ENCODE measurements at regions not wholly inside any gene's neighbourhood (a gene's known extent, or its start where the extent isn't known, plus 50 kb on each side); places are given as distances from the start of the nearest gene placed in this dataset.
"Not testable (repeated sequence)": the region's sequence is repeated elsewhere in the genome, so short reads cannot be mapped to it uniquely, and the experiment has no call there.

- H3K36me3 Mint-ChIP-seq (ENCODE audit: low read depth), result no peaks in the 10 kb centered on the region
- H3K27me3 Mint-ChIP-seq (ENCODE audit: low read depth), result peaks cover 5% of the 10 kb centered on the region
- H3K9me3 Mint-ChIP-seq (ENCODE audit: low read depth), result peaks cover 5% of the 10 kb centered on the region
- no peak overlapping the region for H3K4me3 Mint-ChIP-seq (ENCODE audit: unreplicated experiment)
- no peak overlapping the region for H3K27ac Mint-ChIP-seq (ENCODE audit: unreplicated experiment)
- no peak for DNase-seq (ENCODE audit: low spot score)
- no peak for TF ChIP-seq CTCF (IDR thresholded peaks at IDR 0.05)
- no peaks in the 10 kb centered on the region for H3K4me1 Mint-ChIP-seq (ENCODE audit: low read depth)
These were observed 229.2 kb upstream of the HSF2 start for GRCh38 chr6:122170274-122170673.

GRCh38 chr6:122178988-122179387, 220.5 kb upstream of the HSF2 start:
- TF ChIP-seq CTCF (IDR thresholded peaks at IDR 0.05), result no peak

GRCh38 chr6:122180132-122180531, 219.3 kb upstream of the HSF2 start:
- Mint-ChIP-seq H3K27me3 (ENCODE audit: low read depth) (peaks cover 26% of the 10 kb centered on the region), H3K4me1 (ENCODE audit: low read depth) (peaks cover 3% of the 10 kb centered on the region), H3K9me3 (ENCODE audit: low read depth) (no peaks in the 10 kb centered on the region), H3K4me3 (ENCODE audit: unreplicated experiment) (no peak overlapping the region), H3K27ac (ENCODE audit: unreplicated experiment) (no peak overlapping the region), H3K36me3 (ENCODE audit: low read depth) (no peaks in the 10 kb centered on the region)
- TF ChIP-seq CTCF (IDR thresholded peaks at IDR 0.05), result peak; percentile 79
- no peak for DNase-seq (ENCODE audit: low spot score)

More at GRCh38 chr6:122178988-122179387, 220.5 kb upstream of the HSF2 start:
- no peak overlapping the region for H3K4me3 Mint-ChIP-seq (ENCODE audit: unreplicated experiment)
- no peaks in the 10 kb centered on the region for H3K9me3 Mint-ChIP-seq (ENCODE audit: low read depth)
- no peaks in the 10 kb centered on the region for H3K4me1 Mint-ChIP-seq (ENCODE audit: low read depth)
- peaks cover 28% of the 10 kb centered on the region for H3K27me3 Mint-ChIP-seq (ENCODE audit: low read depth)
- DNase-seq (ENCODE audit: low spot score), result no peak
- H3K27ac Mint-ChIP-seq (ENCODE audit: unreplicated experiment), result no peak overlapping the region
- H3K36me3 Mint-ChIP-seq (ENCODE audit: low read depth), result no peaks in the 10 kb centered on the region

- no peaks in the 10 kb centered on the region for H3K36me3 Mint-ChIP-seq (ENCODE audit: low read depth)
- H3K27me3 Mint-ChIP-seq (ENCODE audit: low read depth), result peaks cover 31% of the 10 kb centered on the region
- no peak overlapping the region for H3K27ac Mint-ChIP-seq (ENCODE audit: unreplicated experiment)
- H3K4me3 Mint-ChIP-seq (ENCODE audit: unreplicated experiment), result no peak overlapping the region
- H3K4me1 Mint-ChIP-seq (ENCODE audit: low read depth), result peaks cover 3% of the 10 kb centered on the region
- no peak for DNase-seq (ENCODE audit: low spot score)
- TF ChIP-seq CTCF (IDR thresholded peaks at IDR 0.05), result no peak
- no peaks in the 10 kb centered on the region for H3K9me3 Mint-ChIP-seq (ENCODE audit: low read depth)
These were observed 217.4 kb upstream of the HSF2 start for GRCh38 chr6:122182061-122182460.

GRCh38 chr6:122184401-122184827, 215.0 kb upstream of the HSF2 start:
- Mint-ChIP-seq H3K27ac (ENCODE audit: unreplicated experiment) (no peak overlapping the region), H3K27me3 (ENCODE audit: low read depth) (peaks cover 34% of the 10 kb centered on the region), H3K9me3 (ENCODE audit: low read depth) (peaks cover 4% of the 10 kb centered on the region), H3K4me3 (ENCODE audit: unreplicated experiment) (peak overlapping the region; percentile 48), H3K36me3 (ENCODE audit: low read depth) (no peaks in the 10 kb centered on the region), H3K4me1 (ENCODE audit: low read depth) (peaks cover 3% of the 10 kb centered on the region)
- peak; percentile 89 for TF ChIP-seq CTCF (IDR thresholded peaks at IDR 0.05)
- no peak for DNase-seq (ENCODE audit: low spot score)

- not testable (repeated sequence) for H3K27ac Mint-ChIP-seq (ENCODE audit: unreplicated experiment); H3K4me3 Mint-ChIP-seq (ENCODE audit: unreplicated experiment); H3K36me3 Mint-ChIP-seq (ENCODE audit: low read depth); H3K9me3 Mint-ChIP-seq (ENCODE audit: low read depth); H3K4me1 Mint-ChIP-seq (ENCODE audit: low read depth); DNase-seq (ENCODE audit: low spot score)
- H3K27me3 Mint-ChIP-seq (ENCODE audit: low read depth), result peaks cover 42% of the 10 kb centered on the region
These were observed 214.0 kb upstream of the HSF2 start for GRCh38 chr6:122185458-122185857.

Data from chondrocyte (in vitro differentiated cells).